AG04449 (cell line): ENCODE measurements at regions not wholly inside any gene's neighbourhood (a gene's known extent, or its start where the extent isn't known, plus 50 kb on each side); places are given as distances from the start of the nearest gene placed in this dataset.

ENCODE experiments used
- CTCF ChIA-PET: fragments of 350-600 bp; formaldehyde crosslinking; extraction: SDS; loops from one replicate; lab custom pipeline; 2021; ENCODE audit warnings: antibody characterized with exemption; lab: Yijun Ruan, JAX
- POLR2A ChIA-PET: fragments of 400-600, 350-600 bp; formaldehyde crosslinking; extraction: SDS; loops from one replicate; lab custom pipeline; 2020; ENCODE audit warnings: antibody characterized with exemption, inconsistent platforms; lab: Yijun Ruan, JAX
- DNase-seq: peaks from one replicate; pipeline ENCODE4 v3.0.0-alpha.2; 2010; ENCODE audit warnings: low read depth, low spot score
- H3K4me3 ChIP-seq: 2 replicates; pipeline ENCODE4 v1.5.1; 2011; ENCODE audit warnings: low read depth, mild to moderate bottlenecking, control low read depth, low read length
- TF ChIP-seq, protein P1 (sequence below): IDR thresholded peaks from one replicate; pipeline ENCODE4 v1.5.1; 2011; ENCODE audit warnings: mild to moderate bottlenecking, moderate library complexity, low read length, control low read depth, inconsistent platforms; ENCODE audit not compliant: insufficient read depth; ENCODE audit errors: missing control alignments

GRCh38 chr12:124440841-124441381 is 126.5 kb downstream of the NCOR2 start:
- DNase-seq, result no peak
- ChIA-PET CTCF (interaction anchor here (1.1 to 1.7 kb wide), 4 partner anchors 13 to 331 kb away, joined by 3 to 4 read pairs (median 4); no protein-coding TSS in a partner anchor), POLR2A (interaction anchor here (1.0 to 1.4 kb wide), 2 partner anchors 13 to 52 kb away, joined by 5 to 6 read pairs; no protein-coding TSS in a partner anchor)
- peak overlapping the region; percentile 6 for H3K4me3 ChIP-seq
- TF ChIP-seq, protein P1, sequence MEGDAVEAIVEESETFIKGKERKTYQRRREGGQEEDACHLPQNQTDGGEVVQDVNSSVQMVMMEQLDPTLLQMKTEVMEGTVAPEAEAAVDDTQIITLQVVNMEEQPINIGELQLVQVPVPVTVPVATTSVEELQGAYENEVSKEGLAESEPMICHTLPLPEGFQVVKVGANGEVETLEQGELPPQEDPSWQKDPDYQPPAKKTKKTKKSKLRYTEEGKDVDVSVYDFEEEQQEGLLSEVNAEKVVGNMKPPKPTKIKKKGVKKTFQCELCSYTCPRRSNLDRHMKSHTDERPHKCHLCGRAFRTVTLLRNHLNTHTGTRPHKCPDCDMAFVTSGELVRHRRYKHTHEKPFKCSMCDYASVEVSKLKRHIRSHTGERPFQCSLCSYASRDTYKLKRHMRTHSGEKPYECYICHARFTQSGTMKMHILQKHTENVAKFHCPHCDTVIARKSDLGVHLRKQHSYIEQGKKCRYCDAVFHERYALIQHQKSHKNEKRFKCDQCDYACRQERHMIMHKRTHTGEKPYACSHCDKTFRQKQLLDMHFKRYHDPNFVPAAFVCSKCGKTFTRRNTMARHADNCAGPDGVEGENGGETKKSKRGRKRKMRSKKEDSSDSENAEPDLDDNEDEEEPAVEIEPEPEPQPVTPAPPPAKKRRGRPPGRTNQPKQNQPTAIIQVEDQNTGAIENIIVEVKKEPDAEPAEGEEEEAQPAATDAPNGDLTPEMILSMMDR, result no peak

GRCh38 chr12:124440031-124440626 is 127.3 kb downstream of the NCOR2 start:
- no peak for DNase-seq
- TF ChIP-seq, protein P1, result no peak
- POLR2A ChIA-PET, result no interaction called here
- CTCF ChIA-PET, result no interaction called here
- H3K4me3 ChIP-seq, result no peak overlapping the region

GRCh38 chr12:124438437-124439056 is 128.9 kb downstream of the NCOR2 start:
- ChIA-PET POLR2A (no interaction called here), CTCF (interaction anchor here (1.2 kb wide), 1 partner anchor 9 kb away, joined by 3 read pairs; no protein-coding TSS in a partner anchor)

GRCh38 chr12:124437617-124438436 is 129.6 kb downstream of the NCOR2 start:
- CTCF ChIA-PET, result interaction anchor here (1.2 kb wide), 1 partner anchor 9 kb away, joined by 3 read pairs; no protein-coding TSS in a partner anchor
- DNase-seq, result no peak
- H3K4me3 ChIP-seq, result no peak overlapping the region
- TF ChIP-seq, protein P1, result no peak
- POLR2A ChIA-PET, result no interaction called here

More at GRCh38 chr12:124438437-124439056, 128.9 kb downstream of the NCOR2 start:
- TF ChIP-seq, protein P1, result no peak
- DNase-seq, result no peak
- H3K4me3 ChIP-seq, result no peak overlapping the region

DNA sequence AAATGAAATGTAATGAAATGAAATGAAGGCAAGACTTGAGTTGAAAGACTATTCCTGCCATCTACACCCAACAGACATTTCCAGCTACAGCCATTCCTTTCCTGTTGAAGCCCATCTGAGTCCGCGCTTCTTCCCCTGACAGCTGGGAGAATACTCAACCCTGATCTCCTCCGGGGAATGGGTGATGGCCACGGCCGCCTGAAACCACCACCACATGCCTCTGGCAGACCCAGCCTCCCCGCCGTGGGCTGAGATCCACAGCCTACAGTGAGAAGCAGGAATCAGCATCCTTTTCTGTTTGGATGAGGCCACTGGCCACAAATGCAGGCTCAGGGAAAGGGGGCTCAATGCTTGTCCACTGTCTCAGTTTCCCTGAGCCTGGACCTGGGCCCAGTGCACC is 130.3 kb downstream of the NCOR2 start:
- TF ChIP-seq, protein P1, result no peak
- no peak for DNase-seq
- POLR2A ChIA-PET, result no interaction called here
- H3K4me3 ChIP-seq, result no peak overlapping the region
- CTCF ChIA-PET, result interaction anchor here (1.2 kb wide), 1 partner anchor 8 kb away, joined by 3 read pairs; no protein-coding TSS in a partner anchor
